ENCODE measurements at regions not wholly inside any gene's neighbourhood (a gene's known extent, or its start where the extent isn't known, plus 50 kb on each side); places are given as distances from the start of the nearest gene placed in this dataset.
A peak's percentile ranks its signal among the peaks of the same experiment; 100 is the strongest.

DNA sequence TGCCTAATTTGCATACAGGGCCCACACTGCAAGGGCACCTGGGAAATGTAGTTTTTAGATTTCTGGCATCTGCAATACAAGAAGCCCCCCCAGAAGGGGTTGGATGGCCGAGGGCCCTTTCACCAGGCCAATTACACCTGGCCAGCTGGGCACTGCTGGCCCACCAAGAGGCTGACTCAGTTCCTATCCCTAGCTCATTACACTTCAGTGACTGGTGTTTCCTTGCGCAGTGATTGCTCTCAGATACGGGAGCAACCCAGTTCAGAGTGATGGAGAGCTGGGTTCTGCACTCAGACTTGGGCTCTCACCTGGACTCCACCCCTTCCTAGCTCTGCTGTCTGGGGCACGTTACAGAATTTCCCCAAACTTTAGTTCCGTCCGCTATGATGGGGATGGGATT lies 81.1 kb upstream of the SHANK2 start:
- no peak overlapping the region for H3K27ac Mint-ChIP-seq
- peaks cover 0 to 6% of the 10 kb centered on the region in 2 donors for H3K27me3 Mint-ChIP-seq
- no peaks in the 10 kb centered on the region for H3K4me1 Mint-ChIP-seq (ENCODE audit: low read depth in 2 of 2)
- H3K36me3 Mint-ChIP-seq: no peaks in the 10 kb centered on the region
- no peak overlapping the region for H3K4me3 Mint-ChIP-seq
- DNase-seq (ENCODE audit: low spot score) (peak; percentile 20), ATAC-seq (no peak)
- peaks cover 3% of the 10 kb centered on the region for H3K9me3 Mint-ChIP-seq

DNA sequence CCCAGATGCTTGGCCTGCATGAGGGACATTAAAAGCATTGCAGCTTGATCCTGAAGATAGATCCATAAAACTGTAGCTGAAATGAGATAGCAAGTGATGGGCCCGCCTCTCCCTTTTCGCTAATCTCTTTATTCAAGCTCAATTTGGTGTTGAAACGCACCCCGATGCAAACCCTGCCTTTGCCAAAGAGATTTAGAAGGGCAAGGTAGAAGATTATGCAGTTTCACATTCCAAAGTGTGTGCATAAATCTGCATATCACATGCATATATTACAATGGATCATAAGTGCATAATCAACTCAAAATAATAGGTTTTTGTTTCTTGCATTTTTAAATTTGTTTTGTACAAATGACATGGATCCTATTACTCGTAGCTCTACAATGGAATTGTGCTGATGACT lies 80.1 kb upstream of the SHANK2 start:
- Mint-ChIP-seq H3K27ac (no peak overlapping the region), H3K27me3 (peaks cover 0 to 5% of the 10 kb centered on the region in 2 donors)

DNA sequence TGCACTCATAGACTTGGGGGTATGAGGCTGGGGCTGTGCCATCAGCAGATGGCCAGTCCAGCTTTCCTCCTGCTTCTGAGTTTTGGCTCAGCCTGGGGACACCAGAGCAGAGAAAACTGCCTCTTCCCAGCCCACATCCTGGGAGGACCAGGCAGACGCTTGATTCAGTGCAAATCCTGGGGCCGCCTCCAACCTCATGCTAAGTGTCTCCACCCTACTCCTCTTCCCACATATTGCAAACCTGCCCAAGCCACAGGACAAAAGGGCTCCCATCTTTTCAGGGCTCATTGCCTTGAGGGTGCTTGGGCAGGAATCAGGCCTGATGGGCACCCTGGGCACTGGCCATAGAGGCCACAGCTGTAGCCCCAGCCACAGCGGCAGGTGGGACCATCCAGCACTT lies 79.7 kb upstream of the SHANK2 start:
- Mint-ChIP-seq H3K27ac (no peak overlapping the region), H3K36me3 (no peaks in the 10 kb centered on the region), H3K4me3 (no peak overlapping the region), H3K4me1 (ENCODE audit: low read depth in 2 of 2) (no peaks in the 10 kb centered on the region), H3K27me3 (peaks cover 0 to 5% of the 10 kb centered on the region in 2 donors), H3K9me3 (peaks cover 3% of the 10 kb centered on the region)
- ATAC-seq (no peak), DNase-seq (ENCODE audit: low spot score) (peak; percentile 51)

More for the DNA sequence above, 80.1 kb upstream of the SHANK2 start:
- no peaks in the 10 kb centered on the region for H3K36me3 Mint-ChIP-seq
- H3K4me3 Mint-ChIP-seq: no peak overlapping the region
- H3K9me3 Mint-ChIP-seq: peaks cover 3% of the 10 kb centered on the region
- ATAC-seq (no peak), DNase-seq (ENCODE audit: low spot score) (no peak)
- H3K4me1 Mint-ChIP-seq (ENCODE audit: low read depth in 2 of 2): no peaks in the 10 kb centered on the region

DNA sequence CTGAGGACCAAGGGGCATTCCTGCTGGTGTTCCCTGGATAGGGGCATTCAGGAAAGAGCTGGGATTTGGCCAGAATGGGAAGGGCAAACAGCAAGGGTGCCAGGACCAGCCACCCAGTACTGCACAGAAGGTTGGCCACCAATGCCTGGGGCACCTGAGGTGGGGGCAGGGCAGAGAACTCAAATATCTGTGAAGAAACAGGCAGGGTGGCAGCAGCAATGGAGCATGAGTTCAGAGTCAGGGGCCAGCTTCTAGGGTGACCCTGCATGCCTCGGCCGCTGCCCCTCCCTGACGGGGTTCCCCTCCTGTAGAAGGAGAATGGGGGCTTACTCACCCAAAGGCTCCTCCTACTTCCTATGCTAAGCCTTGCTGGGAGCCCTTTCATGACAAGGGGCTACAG lies 79.3 kb upstream of the SHANK2 start:
- Mint-ChIP-seq H3K27ac (no peak overlapping the region), H3K9me3 (peaks cover 3% of the 10 kb centered on the region), H3K4me3 (no peak overlapping the region), H3K4me1 (ENCODE audit: low read depth in 2 of 2) (no peaks in the 10 kb centered on the region), H3K36me3 (no peaks in the 10 kb centered on the region), H3K27me3 (peaks cover 0 to 5% of the 10 kb centered on the region in 2 donors)
- DNase-seq (ENCODE audit: low spot score) (peak; percentile 47), ATAC-seq (no peak)

DNA sequence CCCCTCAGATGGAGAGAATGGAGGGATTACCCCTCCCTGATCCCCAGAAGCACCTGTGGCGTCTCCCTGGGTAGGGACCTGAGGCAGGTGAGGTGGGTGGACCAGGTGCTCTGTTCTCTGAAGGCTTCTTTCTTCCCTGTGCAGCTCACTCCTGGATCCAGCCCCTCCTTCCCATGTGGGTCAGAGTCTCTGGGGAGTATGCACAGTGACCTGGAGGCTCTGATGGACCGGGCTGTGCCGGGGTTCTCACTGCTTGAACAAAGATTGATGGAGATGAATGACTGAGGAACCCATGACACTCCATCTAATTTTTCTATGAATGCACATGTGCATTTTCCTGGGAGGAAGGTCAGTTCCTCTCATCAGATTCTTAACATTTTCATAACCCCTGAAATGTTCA lies 78.6 kb upstream of the SHANK2 start:
- H3K27me3 Mint-ChIP-seq: peaks cover 0 to 5% of the 10 kb centered on the region in 2 donors
- no peaks in the 10 kb centered on the region for H3K36me3 Mint-ChIP-seq
- ATAC-seq (no peak), DNase-seq (ENCODE audit: low spot score) (no peak)
- H3K4me1 Mint-ChIP-seq (ENCODE audit: low read depth in 2 of 2): no peaks in the 10 kb centered on the region
- peaks cover 3% of the 10 kb centered on the region for H3K9me3 Mint-ChIP-seq
- H3K4me3 Mint-ChIP-seq: no peak overlapping the region
- H3K27ac Mint-ChIP-seq: no peak overlapping the region

DNA sequence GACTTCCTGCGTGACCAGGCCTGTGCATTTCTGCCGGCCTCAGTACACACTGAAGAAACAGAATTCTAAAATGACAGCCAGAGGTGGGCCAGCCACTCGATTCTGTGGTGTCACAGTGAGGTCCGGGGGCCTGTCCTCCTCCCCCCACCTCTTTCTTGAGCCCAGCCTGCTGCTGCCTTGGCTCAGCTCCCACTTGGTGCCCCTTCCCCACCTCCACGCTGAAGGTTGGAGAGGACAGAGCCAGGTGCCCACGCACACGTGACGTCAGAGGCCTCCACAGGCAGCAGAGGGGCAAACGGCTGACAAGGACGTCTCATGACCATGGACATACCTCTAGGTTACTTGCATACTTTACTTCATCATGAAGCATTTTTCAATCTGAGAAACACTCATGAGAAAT lies 78.0 kb upstream of the SHANK2 start:
- H3K36me3 Mint-ChIP-seq: no peaks in the 10 kb centered on the region
- H3K4me1 Mint-ChIP-seq (ENCODE audit: low read depth in 2 of 2): no peaks in the 10 kb centered on the region

DNA sequence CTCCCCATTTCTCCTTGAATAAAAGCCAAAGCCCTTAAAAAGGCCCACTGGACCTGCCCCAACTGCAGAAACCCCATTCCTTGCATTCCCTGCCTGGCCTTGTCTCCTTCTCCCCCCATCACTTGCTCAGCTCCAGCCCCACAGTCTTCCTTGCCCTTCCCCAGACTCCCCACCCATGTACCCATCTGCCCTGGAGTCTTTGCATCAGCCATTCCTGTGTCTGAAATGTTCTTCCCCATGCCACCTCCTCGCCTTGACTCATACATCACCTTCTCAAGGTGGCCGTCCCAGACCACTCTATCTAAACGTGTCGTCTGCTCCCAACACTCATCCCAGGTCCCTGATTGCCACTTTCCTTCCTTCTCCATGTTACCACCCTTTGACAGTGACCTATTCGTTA lies 77.4 kb upstream of the SHANK2 start:
- no peak for ATAC-seq
- no peaks in the 10 kb centered on the region for H3K36me3 Mint-ChIP-seq
- no peak overlapping the region for H3K4me3 Mint-ChIP-seq
- peaks cover 3% of the 10 kb centered on the region for H3K9me3 Mint-ChIP-seq
- peaks cover 3 to 5% of the 10 kb centered on the region in 2 donors for H3K27me3 Mint-ChIP-seq
- peak; percentile 32 for DNase-seq (ENCODE audit: low spot score)
- no peak overlapping the region for H3K27ac Mint-ChIP-seq
- no peaks in the 10 kb centered on the region for H3K4me1 Mint-ChIP-seq (ENCODE audit: low read depth in 2 of 2)

More for the DNA sequence above, 78.0 kb upstream of the SHANK2 start:
- no peak overlapping the region for H3K4me3 Mint-ChIP-seq
- DNase-seq (ENCODE audit: low spot score): peak; percentile 5
- H3K9me3 Mint-ChIP-seq: peaks cover 3% of the 10 kb centered on the region
- no peak overlapping the region for H3K27ac Mint-ChIP-seq
- ATAC-seq: no peak
- H3K27me3 Mint-ChIP-seq: peaks cover 0 to 5% of the 10 kb centered on the region in 2 donors

DNA sequence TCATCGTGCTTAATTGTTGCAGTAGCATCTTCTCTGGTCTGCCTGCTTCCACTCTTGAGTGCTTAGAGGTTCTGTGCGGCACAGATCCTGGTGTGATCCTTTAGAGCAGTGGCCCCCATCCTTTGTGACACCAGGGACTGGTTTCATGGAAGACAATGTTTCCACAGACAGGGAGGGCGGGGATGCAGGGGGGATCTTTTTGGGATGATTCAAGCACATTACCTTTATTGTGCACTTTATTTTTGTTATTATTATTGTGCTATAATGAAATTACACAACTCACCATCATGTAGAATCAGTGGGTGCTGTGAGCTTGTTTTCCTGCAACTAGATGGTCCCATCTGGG lies 76.8 kb upstream of the SHANK2 start:
- Mint-ChIP-seq H3K9me3 (peaks cover 3% of the 10 kb centered on the region), H3K4me1 (ENCODE audit: low read depth in 2 of 2) (no peaks in the 10 kb centered on the region), H3K36me3 (no peaks in the 10 kb centered on the region), H3K4me3 (no peak overlapping the region), H3K27me3 (peaks cover 5 to 8% of the 10 kb centered on the region in 2 donors), H3K27ac (no peak overlapping the region)
- peak; percentile 32 for DNase-seq (ENCODE audit: low spot score)
- no peak for ATAC-seq

DNA sequence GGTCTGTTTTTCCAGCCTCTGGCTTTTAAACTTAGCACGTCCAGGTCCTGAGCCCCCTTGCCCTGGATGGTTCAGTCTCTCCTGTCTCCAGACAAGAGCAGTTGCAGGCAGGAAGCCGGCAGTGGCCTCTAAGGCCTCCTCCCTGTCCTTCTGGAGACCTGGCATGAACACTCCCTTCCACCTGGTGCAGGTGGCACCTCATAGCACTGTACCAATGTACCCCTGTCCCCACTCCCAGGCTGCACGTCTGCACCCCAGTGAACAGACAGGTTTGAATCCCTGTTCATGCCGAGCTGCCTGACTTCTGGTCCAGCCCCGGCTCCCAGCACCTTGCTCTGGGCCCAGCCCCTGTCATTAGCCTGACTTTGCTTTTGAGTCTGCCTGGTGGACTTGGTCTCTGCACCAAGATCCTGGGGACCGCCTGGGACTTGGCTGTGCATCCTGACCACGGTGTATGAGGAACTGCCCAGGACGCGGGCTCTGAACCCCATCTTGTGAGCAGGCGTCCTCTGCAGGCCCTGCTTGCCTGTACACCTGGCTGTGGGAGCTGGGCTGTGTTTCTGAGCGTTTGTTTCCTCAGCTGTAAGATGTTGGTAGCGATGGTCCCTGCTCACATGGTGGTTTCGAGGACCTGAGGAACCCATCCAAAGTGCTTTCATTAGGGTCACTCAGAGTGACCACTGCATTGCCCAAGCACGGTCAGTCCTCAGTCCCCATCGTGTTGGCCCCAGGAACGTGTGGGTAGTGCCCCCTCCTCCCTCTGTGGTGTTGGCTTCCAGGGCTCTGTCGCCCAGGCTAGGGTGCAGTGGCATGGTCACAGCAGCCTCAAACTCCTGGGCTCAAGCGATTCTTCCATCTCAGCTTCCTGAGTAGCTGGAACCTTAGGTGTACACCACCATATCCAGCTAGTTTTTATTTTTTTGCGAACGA lies 75.0 kb upstream of the SHANK2 start:
- no peaks in the 10 kb centered on the region for H3K36me3 Mint-ChIP-seq
- no peak overlapping the region for H3K27ac Mint-ChIP-seq
- H3K9me3 Mint-ChIP-seq: no peaks in the 10 kb centered on the region
- H3K4me3 Mint-ChIP-seq: no peak overlapping the region
- DNase-seq (ENCODE audit: low spot score) (peak; percentile 38), ATAC-seq (no peak)
- peaks cover 5 to 8% of the 10 kb centered on the region in 2 donors for H3K27me3 Mint-ChIP-seq
- no peaks in the 10 kb centered on the region for H3K4me1 Mint-ChIP-seq (ENCODE audit: low read depth in 2 of 2)

DNA sequence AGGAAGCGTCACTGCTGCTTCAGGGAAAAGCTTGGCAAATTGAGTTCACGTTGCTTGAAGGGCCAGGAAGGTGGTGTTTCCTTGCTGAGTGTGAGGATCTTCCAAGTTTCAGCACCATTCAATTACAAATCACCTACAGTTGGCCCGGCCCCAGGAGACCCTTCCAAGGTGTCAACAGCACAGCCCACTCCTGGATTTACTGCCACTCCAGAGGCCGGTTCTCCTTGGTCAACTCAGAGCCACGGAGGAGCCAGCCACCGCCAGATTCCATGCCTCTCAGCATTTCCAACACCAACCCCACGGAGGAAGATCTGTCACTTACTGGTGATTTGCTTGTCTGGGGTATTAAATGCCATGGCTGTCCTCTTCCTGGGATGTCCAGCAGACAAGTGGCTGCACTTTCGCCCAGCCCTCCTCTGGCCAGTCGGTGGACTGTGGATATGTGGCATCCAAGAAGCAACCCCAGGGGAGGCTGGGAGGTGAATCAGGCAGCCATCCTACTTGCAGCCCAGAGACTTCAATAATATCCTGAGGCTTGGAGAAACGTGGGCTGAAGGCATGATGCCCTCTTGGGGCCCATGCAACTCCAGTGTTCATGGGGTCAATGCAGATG lies 74.1 kb upstream of the SHANK2 start:
- Mint-ChIP-seq H3K36me3 (no peaks in the 10 kb centered on the region), H3K9me3 (no peaks in the 10 kb centered on the region), H3K27me3 (peaks cover 5 to 8% of the 10 kb centered on the region in 2 donors), H3K27ac (no peak overlapping the region), H3K4me3 (no peak overlapping the region), H3K4me1 (ENCODE audit: low read depth in 2 of 2) (no peaks in the 10 kb centered on the region)
- ATAC-seq: no peak
- peak; percentile 34 for DNase-seq (ENCODE audit: low spot score)

DNA sequence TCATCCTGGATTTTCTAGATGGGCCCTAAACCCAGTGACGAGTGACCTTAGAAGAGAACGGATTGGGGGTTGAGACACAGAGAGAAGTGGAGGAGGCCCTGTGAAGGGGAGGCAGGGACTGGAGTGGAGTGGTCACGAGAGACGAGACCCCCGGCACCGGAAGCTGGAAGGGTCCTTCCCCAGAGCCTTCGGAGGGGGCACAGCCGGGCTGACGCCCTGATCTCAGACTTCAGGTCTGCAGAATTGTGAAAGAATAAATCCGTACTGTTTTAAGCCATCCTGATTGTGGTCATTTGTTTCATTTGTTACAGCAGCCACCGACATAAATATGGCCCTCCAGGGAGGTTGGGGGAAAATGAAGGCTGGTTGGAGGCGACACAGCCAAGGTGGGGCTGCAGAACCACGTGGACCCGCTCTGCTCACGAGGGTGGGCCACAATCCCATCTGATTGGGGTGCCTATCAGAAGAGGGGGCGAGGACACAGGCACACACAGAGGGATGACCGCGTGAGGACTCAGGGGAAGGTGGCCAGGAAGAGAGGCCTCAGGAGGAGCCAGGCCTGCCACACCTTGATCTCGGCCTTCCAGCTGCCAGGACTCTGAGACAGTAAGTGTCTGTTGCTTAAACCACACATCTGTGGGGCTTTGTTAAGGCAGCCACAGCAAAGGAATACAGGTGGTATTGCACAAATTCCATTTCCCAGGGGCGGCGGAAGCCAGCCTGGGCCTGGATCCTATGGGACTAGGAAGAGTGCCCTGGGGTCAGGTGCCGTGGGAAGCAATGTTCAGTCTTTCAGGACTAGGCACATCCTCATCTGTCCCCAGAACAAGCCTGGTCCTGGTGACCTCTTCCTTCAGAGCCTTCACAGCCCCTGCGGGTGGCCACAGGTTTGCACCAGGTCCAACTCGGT lies 73.3 kb upstream of the SHANK2 start:
- peak; percentile 42 for DNase-seq (ENCODE audit: low spot score)
- no peaks in the 10 kb centered on the region for H3K4me1 Mint-ChIP-seq (ENCODE audit: low read depth in 2 of 2)
- H3K36me3 Mint-ChIP-seq: no peaks in the 10 kb centered on the region
- H3K9me3 Mint-ChIP-seq: no peaks in the 10 kb centered on the region
- H3K27ac Mint-ChIP-seq: no peak overlapping the region
- no peak for ATAC-seq
- no peak overlapping the region for H3K4me3 Mint-ChIP-seq
- peaks cover 6 to 8% of the 10 kb centered on the region in 2 donors for H3K27me3 Mint-ChIP-seq

DNA sequence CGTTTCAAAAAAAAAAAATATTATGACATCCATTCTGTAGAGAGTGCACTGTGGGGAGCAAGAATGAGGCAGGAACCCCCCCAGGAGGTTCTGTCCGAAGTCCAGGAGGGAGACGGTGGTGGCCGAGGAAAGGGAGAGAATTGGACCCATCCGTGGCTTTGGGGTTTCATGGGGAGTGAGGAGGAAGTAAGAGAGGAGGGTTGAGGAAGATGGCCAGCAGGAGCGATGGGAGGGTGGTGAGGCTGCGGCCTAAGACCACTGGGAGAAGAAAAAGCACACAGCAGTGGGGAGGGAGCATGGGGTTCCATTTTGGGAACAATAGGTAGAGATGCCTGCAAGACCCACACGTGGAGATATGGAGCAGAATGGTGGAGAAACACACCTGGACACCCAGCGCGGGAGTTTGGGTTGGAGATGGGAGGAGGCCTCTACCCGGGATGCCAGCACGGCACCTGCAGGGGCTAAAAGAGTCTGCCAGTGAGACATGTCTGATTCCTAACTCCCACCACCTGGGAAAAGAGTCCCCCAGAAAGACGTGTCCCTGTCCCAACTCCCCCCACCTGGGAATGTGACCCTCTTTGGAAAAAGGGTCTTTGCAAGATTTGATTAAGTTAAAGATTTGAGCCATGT lies 72.5 kb upstream of the SHANK2 start:
- DNase-seq (ENCODE audit: low spot score) (peak; percentile 18), ATAC-seq (no peak)
- Mint-ChIP-seq H3K9me3 (no peaks in the 10 kb centered on the region), H3K4me1 (ENCODE audit: low read depth in 2 of 2) (no peaks in the 10 kb centered on the region), H3K36me3 (no peaks in the 10 kb centered on the region), H3K27ac (no peak overlapping the region), H3K4me3 (no peak overlapping the region), H3K27me3 (peaks cover 5 to 8% of the 10 kb centered on the region in 2 donors)

DNA sequence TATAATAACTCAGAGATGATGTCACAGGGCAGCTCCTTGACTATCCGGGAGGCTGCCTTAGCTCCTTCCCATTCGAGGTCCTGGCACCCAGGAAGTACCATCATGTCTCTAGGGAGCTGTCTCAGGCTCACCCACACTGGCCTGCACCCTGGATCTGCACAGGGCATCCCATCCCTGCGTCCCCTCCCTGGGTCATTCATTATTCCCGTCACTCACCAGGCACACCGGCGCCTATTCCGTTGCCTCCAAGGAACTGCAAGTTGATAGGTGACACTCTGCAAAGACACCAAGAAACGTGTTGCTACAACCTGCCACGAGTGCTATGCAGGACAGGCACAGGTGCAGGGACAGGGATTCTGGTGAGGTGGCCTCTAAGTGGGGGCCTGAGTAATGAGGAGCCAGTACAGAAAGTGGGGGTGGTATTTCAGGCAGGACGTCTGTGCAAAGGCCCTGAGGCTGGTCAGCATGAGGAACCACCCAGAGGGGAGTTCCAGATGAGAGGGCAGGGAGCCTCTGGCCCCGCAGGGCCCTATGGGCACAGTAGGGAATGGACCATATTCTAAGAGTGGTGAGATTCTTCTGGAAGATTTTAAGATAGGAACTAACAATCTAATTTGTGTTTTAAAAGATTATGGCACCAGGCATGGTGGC lies 71.6 kb upstream of the SHANK2 start:
- Mint-ChIP-seq H3K27ac (no peak overlapping the region), H3K9me3 (no peaks in the 10 kb centered on the region), H3K4me3 (no peak overlapping the region), H3K36me3 (peaks cover 1% of the 10 kb centered on the region), H3K4me1 (ENCODE audit: low read depth in 2 of 2) (no peaks in the 10 kb centered on the region), H3K27me3 (peaks cover 3 to 10% of the 10 kb centered on the region in 2 donors)
- no peak for ATAC-seq
- DNase-seq (ENCODE audit: low spot score): no peak

Measured in natural killer cell treated with Interleukin-12 subunit alpha and Interleukin-12 subunit beta and Interleukin-15 and Interleukin-18, amount 100 ng/mL, for 72 hours (primary cell).